ENCODE measurements at regions not wholly inside any gene's neighbourhood (a gene's known extent, or its start where the extent isn't known, plus 50 kb on each side); places are given as distances from the start of the nearest gene placed in this dataset.

- Histone ChIP-seq H3K4me2 (no peak overlapping the region), H4K20me1 (ENCODE audit: insufficient read depth) (no peaks in the 10 kb centered on the region), H3K36me3 (replicated peaks in 1 of 2; ENCODE audit: control insufficient read depth in 1 of 2, insufficient read depth in 2 of 2, low read length in 1 of 2) (no peaks in the 10 kb centered on the region), H3K4me3 (ENCODE audit: low read depth in 2 of 2, low read length in 1 of 2) (no peak overlapping the region), H3K27ac (ENCODE audit: low read depth in 2 of 2, low read length in 1 of 2) (no peak overlapping the region), H3K9me2 (no peaks in the 10 kb centered on the region), H3K4me1 (ENCODE audit: control insufficient read depth in 1 of 2, insufficient read depth in 2 of 2, low read depth in 1 of 2, low read length in 1 of 2) (no peaks in the 10 kb centered on the region; a peak in 1 of 4 replicates), H3K9ac (no peak overlapping the region), H2AFZ (ENCODE audit: low read depth) (no peak overlapping the region), H3K27me3 (ENCODE audit: insufficient read depth) (no peaks in the 10 kb centered on the region), H3K79me2 (ENCODE audit: insufficient read depth) (no peaks in the 10 kb centered on the region), H3K9me3 (no peaks in the 10 kb centered on the region), H3F3A (replicated peaks; ENCODE audit: insufficient read depth) (no peaks in the 10 kb centered on the region)
- ChIA-PET CTCF (interaction anchor here (1.1 kb wide), 1 partner anchor 38 kb away, joined by 3 read pairs; no protein-coding TSS in a partner anchor), POLR2A (no interaction called here)
- DNase-seq, result no peak
- no peak for TF ChIP-seq NRF1 (IDR thresholded peaks at IDR 0.05; ENCODE audit: low read depth, low read length)
- TF ChIP-seq, protein P1, sequence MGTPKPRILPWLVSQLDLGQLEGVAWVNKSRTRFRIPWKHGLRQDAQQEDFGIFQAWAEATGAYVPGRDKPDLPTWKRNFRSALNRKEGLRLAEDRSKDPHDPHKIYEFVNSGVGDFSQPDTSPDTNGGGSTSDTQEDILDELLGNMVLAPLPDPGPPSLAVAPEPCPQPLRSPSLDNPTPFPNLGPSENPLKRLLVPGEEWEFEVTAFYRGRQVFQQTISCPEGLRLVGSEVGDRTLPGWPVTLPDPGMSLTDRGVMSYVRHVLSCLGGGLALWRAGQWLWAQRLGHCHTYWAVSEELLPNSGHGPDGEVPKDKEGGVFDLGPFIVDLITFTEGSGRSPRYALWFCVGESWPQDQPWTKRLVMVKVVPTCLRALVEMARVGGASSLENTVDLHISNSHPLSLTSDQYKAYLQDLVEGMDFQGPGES (IDR thresholded peaks at IDR 0.05; ENCODE audit: low read depth, low read length), result no peak
- no peak for TF ChIP-seq FOXJ3 (CRISPR knock-in tag; IDR thresholded peaks at IDR 0.05)
- TF ChIP-seq GATA2 (CRISPR knock-in tag; IDR thresholded peaks at IDR 0.05), result no peak
- no peak for TF ChIP-seq EP300 (IDR thresholded peaks at IDR 0.05; ENCODE audit: borderline replicate concordance in 1 of 2, low read depth in 1 of 2, low read length in 1 of 2)
- TF ChIP-seq SIN3A (IDR thresholded peaks at IDR 0.05; ENCODE audit: borderline replicate concordance, low read depth, low read length), result no peak
- no peak for TF ChIP-seq JUND (IDR thresholded peaks at IDR 0.05)
- no peak for TF ChIP-seq NFIC (IDR thresholded peaks at IDR 0.05; ENCODE audit: borderline replicate concordance)
- TF ChIP-seq REST (IDR thresholded peaks at IDR 0.05; ENCODE audit: low read depth, low read length), result no peak
- TF ChIP-seq, protein P2, sequence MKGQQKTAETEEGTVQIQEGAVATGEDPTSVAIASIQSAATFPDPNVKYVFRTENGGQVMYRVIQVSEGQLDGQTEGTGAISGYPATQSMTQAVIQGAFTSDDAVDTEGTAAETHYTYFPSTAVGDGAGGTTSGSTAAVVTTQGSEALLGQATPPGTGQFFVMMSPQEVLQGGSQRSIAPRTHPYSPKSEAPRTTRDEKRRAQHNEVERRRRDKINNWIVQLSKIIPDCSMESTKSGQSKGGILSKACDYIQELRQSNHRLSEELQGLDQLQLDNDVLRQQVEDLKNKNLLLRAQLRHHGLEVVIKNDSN (IDR thresholded peaks at IDR 0.05; ENCODE audit: borderline replicate concordance, low read depth), result no peak
- TF ChIP-seq MXI1 (IDR thresholded peaks at IDR 0.05; ENCODE audit: low read depth, low read length), result no peak
- no peak for TF ChIP-seq TCF12 (IDR thresholded peaks at IDR 0.05)
- TF ChIP-seq, protein P3, sequence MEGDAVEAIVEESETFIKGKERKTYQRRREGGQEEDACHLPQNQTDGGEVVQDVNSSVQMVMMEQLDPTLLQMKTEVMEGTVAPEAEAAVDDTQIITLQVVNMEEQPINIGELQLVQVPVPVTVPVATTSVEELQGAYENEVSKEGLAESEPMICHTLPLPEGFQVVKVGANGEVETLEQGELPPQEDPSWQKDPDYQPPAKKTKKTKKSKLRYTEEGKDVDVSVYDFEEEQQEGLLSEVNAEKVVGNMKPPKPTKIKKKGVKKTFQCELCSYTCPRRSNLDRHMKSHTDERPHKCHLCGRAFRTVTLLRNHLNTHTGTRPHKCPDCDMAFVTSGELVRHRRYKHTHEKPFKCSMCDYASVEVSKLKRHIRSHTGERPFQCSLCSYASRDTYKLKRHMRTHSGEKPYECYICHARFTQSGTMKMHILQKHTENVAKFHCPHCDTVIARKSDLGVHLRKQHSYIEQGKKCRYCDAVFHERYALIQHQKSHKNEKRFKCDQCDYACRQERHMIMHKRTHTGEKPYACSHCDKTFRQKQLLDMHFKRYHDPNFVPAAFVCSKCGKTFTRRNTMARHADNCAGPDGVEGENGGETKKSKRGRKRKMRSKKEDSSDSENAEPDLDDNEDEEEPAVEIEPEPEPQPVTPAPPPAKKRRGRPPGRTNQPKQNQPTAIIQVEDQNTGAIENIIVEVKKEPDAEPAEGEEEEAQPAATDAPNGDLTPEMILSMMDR (IDR thresholded peaks at IDR 0.05), result no peak
- TF ChIP-seq FOSL2 (IDR thresholded peaks at IDR 0.05; ENCODE audit: borderline replicate concordance, low read depth), result no peak
- TF ChIP-seq CHD2 (IDR thresholded peaks at IDR 0.05; ENCODE audit: low read length, partially characterized antibody), result no peak
- no peak for TF ChIP-seq MEF2A (IDR thresholded peaks at IDR 0.05; ENCODE audit: borderline replicate concordance, low read depth)
- no peak for TF ChIP-seq MAX (IDR thresholded peaks at IDR 0.05; ENCODE audit: low read depth)
These were observed 313.7 kb upstream of the MGAT5 start for GRCh38 chr2:133940134-133940533.
